H9 (cell line): ENCODE measurements at regions not wholly inside any gene's neighbourhood (a gene's known extent, or its start where the extent isn't known, plus 50 kb on each side); places are given as distances from the start of the nearest gene placed in this dataset.

Experiments
- DNase-seq: peaks from one replicate; pipeline ENCODE4 v3.0.0-alpha.2; 2017
- H2AFZ ChIP-seq: one replicate; pipeline ENCODE4 v1.6.1; 2013; ENCODE audit warnings: mild to moderate bottlenecking, low read length, control low read depth, moderate library complexity
- H2AK5ac ChIP-seq: 2 replicates; pipeline ENCODE4 v1.6.1; 2013; ENCODE audit warnings: low read length, control low read depth, mixed read lengths; ENCODE audit not compliant: insufficient read length
- H2BK120ac ChIP-seq: one replicate; pipeline ENCODE4 v1.6.1; 2013; ENCODE audit warnings: low read depth, mild to moderate bottlenecking, low read length, control low read depth, inconsistent platforms; ENCODE audit not compliant: poor library complexity, severe bottlenecking
- H2BK12ac ChIP-seq: 2 replicates; pipeline ENCODE4 v1.6.1; 2013; ENCODE audit warnings: low read length, control low read depth, mixed read lengths, low read depth; ENCODE audit not compliant: insufficient read length
- H2BK15ac ChIP-seq: 2 replicates; pipeline ENCODE4 v1.6.1; 2013; ENCODE audit warnings: low read depth, low read length, control low read depth
- H2BK20ac ChIP-seq: one replicate; pipeline ENCODE4 v1.6.1; 2013; ENCODE audit warnings: low read depth, mild to moderate bottlenecking, low read length, control low read depth, inconsistent platforms; ENCODE audit not compliant: poor library complexity, severe bottlenecking
- H2BK5ac ChIP-seq: 2 replicates; pipeline ENCODE4 v1.6.1; 2013; ENCODE audit warnings: low read length, control low read depth, mixed read lengths; ENCODE audit not compliant: insufficient read length
- H3K14ac ChIP-seq: 2 replicates; pipeline ENCODE4 v1.6.1; 2013; ENCODE audit warnings: low read length, control low read depth; ENCODE audit not compliant: insufficient read depth
- H3K18ac ChIP-seq: 2 replicates; pipeline ENCODE4 v1.6.1; 2013; ENCODE audit warnings: low read depth, mild to moderate bottlenecking, mixed read lengths, low read length, control low read depth; ENCODE audit not compliant: insufficient read length
- H3K23ac ChIP-seq: 2 replicates; pipeline ENCODE4 v1.6.1; 2013; ENCODE audit warnings: low read length, control low read depth, mixed read lengths, low read depth; ENCODE audit not compliant: insufficient read length
- H3K23me2 ChIP-seq: 2 replicates; pipeline ENCODE4 v1.6.1; 2013; ENCODE audit warnings: low read depth, mild to moderate bottlenecking, mixed read lengths, low read length, control low read depth; ENCODE audit not compliant: insufficient read length, poor library complexity, severe bottlenecking
- H3K27ac ChIP-seq: 2 replicates; pipeline ENCODE4 v1.5.1; 2013; ENCODE audit warnings: low read length, control low read depth, mixed read lengths, low read depth; ENCODE audit not compliant: insufficient read length
- H3K27me3 ChIP-seq: 2 replicates; pipeline ENCODE4 v1.6.1; 2013; ENCODE audit warnings: low read length, control low read depth, inconsistent platforms; ENCODE audit not compliant: insufficient read depth
- H3K4ac ChIP-seq: 2 replicates; pipeline ENCODE4 v1.6.1; 2013; ENCODE audit warnings: low read depth, mild to moderate bottlenecking, control low read depth, inconsistent platforms, low read length, moderate library complexity
- H3K4me1 ChIP-seq: 2 replicates; pipeline ENCODE4 v1.6.1; 2013; ENCODE audit warnings: low read length, control low read depth, inconsistent platforms; ENCODE audit not compliant: insufficient read depth
- H3K4me2 ChIP-seq: 2 replicates; pipeline ENCODE4 v1.6.1; 2013; ENCODE audit warnings: low read length, control low read depth, mixed read lengths; ENCODE audit not compliant: insufficient read length, insufficient read depth
- H3K56ac ChIP-seq: 2 replicates; pipeline ENCODE4 v1.6.1; 2013; ENCODE audit warnings: low read depth, mild to moderate bottlenecking, mixed read lengths, low read length, control low read depth; ENCODE audit not compliant: insufficient read length
- H3K79me1 ChIP-seq: 2 replicates; pipeline ENCODE4 v1.6.1; 2013; ENCODE audit warnings: low read depth, mild to moderate bottlenecking, moderate library complexity, low read length, control low read depth, inconsistent platforms; ENCODE audit not compliant: insufficient read depth, poor library complexity, severe bottlenecking
- H3K79me2 ChIP-seq: 2 replicates; pipeline ENCODE4 v1.6.1; 2013; ENCODE audit warnings: low read length, control low read depth, inconsistent platforms; ENCODE audit not compliant: insufficient read depth
- H3K9ac ChIP-seq: 2 replicates; pipeline ENCODE4 v1.6.1; 2013; ENCODE audit warnings: low read length, control low read depth, mixed read lengths; ENCODE audit not compliant: insufficient read length; ENCODE audit errors: extremely low read depth
- H3K9me3 ChIP-seq: one replicate; pipeline ENCODE4 v1.6.1; 2013; ENCODE audit warnings: low read depth, low read length, inconsistent platforms; ENCODE audit not compliant: control insufficient read depth
- H3T11ph ChIP-seq: one replicate; pipeline ENCODE4 v1.6.1; 2013; ENCODE audit warnings: mild to moderate bottlenecking, low read length, control low read depth, inconsistent platforms
- H4K20me1 ChIP-seq: one replicate; pipeline ENCODE4 v1.6.1; 2013; ENCODE audit not compliant: control insufficient read depth, insufficient read length, insufficient read depth
- H4K5ac ChIP-seq: 2 replicates; pipeline ENCODE4 v1.6.1; 2013; ENCODE audit warnings: low read depth, mild to moderate bottlenecking, mixed read lengths, low read length, control low read depth; ENCODE audit not compliant: insufficient read length
- H4K8ac ChIP-seq: replicated peaks from 2 replicates; pipeline ENCODE4 v1.6.1; 2013; ENCODE audit warnings: low read length, control low read depth, mixed read lengths, low read depth; ENCODE audit not compliant: insufficient read length
- H4K91ac ChIP-seq: 2 replicates; pipeline ENCODE4 v1.6.1; 2013; ENCODE audit warnings: low read depth, mild to moderate bottlenecking, moderate library complexity, mixed read lengths, low read length, control low read depth; ENCODE audit not compliant: insufficient read length
- H3K27ac Mint-ChIP-seq, 3 experiments: 2 replicates in 2 of 3; 3 replicates in 1 of 3; pipeline ENCODE4 v1.8.0; 2020 to 2021; ENCODE audit warnings: mixed read lengths in 3 of 3, mild to moderate bottlenecking in 1 of 3, moderate library complexity in 1 of 3
- H3K27me3 Mint-ChIP-seq: 2 replicates; pipeline ENCODE4 v1.8.0; 2021; ENCODE audit warnings: low read depth, mild to moderate bottlenecking, moderate library complexity, mixed read lengths
- H3K36me3 Mint-ChIP-seq, 3 experiments: 2 replicates in 2 of 3; 3 replicates in 1 of 3; pipeline ENCODE4 v1.8.0; 2020 to 2021; ENCODE audit warnings: low read depth in 3 of 3, mixed read lengths in 3 of 3; ENCODE audit not compliant: insufficient read depth in 1 of 3
- H3K4me1 Mint-ChIP-seq, 2 experiments: 2 replicates each; pipeline ENCODE4 v1.8.0; 2020; ENCODE audit warnings: mixed read lengths in 2 of 2
- H3K4me3 Mint-ChIP-seq, 2 experiments: 2 replicates in 1 of 2; 3 replicates in 1 of 2; pipeline ENCODE4 v1.8.0; 2020 to 2021; ENCODE audit warnings: mild to moderate bottlenecking in 2 of 2, mixed read lengths in 2 of 2, moderate library complexity in 1 of 2
- H3K9me3 Mint-ChIP-seq, 2 experiments: 2 replicates in 1 of 2; 3 replicates in 1 of 2; pipeline ENCODE4 v1.8.0; 2020; ENCODE audit warnings: mild to moderate bottlenecking in 2 of 2, mixed read lengths in 2 of 2, moderate library complexity in 1 of 2
- WGBS: extraction: QIAGEN DNeasy Blood & Tissue Kit; methylation state at CpG from one replicate; pipeline ENCODE4 v1.1.7; 2013; ENCODE audit warnings: missing lambda C conversion rate, low lambda C conversion rate, mixed read lengths; ENCODE audit not compliant: insufficient read length; ENCODE audit errors: extremely low coverage; 5-methylcytosine and 5-hydroxymethylcytosine counted together
- TF ChIP-seq, protein P1 (sequence below): fragments of 200-600 bp; sonication (generic); conservative IDR thresholded peaks from 3 replicates; pipeline ENCODE4 v1.8.0; 2021; ENCODE audit warnings: antibody characterized with exemption, mild to moderate bottlenecking

DNA sequence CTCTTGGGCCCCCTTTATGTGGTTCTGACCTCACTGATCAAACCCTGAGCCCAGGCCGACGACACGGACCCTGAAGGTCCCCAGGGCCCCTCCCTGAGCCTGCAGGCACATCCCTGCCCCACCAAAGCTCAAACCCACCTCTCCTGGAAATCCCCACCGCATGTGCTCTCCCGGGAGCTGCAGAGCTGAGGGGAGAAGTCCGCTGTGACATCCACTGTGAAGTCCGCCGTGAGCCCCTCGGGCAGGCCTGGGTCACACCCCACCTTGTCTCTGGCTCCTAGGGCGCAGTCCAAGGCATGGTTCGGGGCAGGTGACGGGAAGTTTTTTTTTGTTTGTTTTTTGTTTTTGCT is 100.2 kb downstream of the MICALL2 start:
- no peak overlapping the region for H2BK15ac ChIP-seq
- H3K4me3 Mint-ChIP-seq: no peak overlapping the region
- H3K9me3 Mint-ChIP-seq: no peaks in the 10 kb centered on the region
- no peaks in the 10 kb centered on the region for H3K79me2 ChIP-seq
- no peaks in the 10 kb centered on the region for H3K36me3 Mint-ChIP-seq
- H3K27ac ChIP-seq: no peak overlapping the region
- H4K91ac ChIP-seq: no peak overlapping the region
- H3K79me1 ChIP-seq: no peaks in the 10 kb centered on the region
- H2BK5ac ChIP-seq: no peak overlapping the region
- no peak overlapping the region for H2BK120ac ChIP-seq
- H3K18ac ChIP-seq: no peak overlapping the region
- no peak overlapping the region for H4K5ac ChIP-seq
- no peak overlapping the region for H3K9ac ChIP-seq
- H3K27ac Mint-ChIP-seq: no peak overlapping the region; a peak in 1 of 7 replicates
- H2AFZ ChIP-seq: no peak overlapping the region
- no peak overlapping the region for H3K56ac ChIP-seq
- no peak overlapping the region for H2AK5ac ChIP-seq
- DNase-seq: no peak
- no peak overlapping the region for H2BK12ac ChIP-seq
- H3K27me3 Mint-ChIP-seq: peaks cover 2% of the 10 kb centered on the region
- no peaks in the 10 kb centered on the region for H3K23me2 ChIP-seq
- H3K4me1 ChIP-seq: no peaks in the 10 kb centered on the region
- TF ChIP-seq, protein P1, sequence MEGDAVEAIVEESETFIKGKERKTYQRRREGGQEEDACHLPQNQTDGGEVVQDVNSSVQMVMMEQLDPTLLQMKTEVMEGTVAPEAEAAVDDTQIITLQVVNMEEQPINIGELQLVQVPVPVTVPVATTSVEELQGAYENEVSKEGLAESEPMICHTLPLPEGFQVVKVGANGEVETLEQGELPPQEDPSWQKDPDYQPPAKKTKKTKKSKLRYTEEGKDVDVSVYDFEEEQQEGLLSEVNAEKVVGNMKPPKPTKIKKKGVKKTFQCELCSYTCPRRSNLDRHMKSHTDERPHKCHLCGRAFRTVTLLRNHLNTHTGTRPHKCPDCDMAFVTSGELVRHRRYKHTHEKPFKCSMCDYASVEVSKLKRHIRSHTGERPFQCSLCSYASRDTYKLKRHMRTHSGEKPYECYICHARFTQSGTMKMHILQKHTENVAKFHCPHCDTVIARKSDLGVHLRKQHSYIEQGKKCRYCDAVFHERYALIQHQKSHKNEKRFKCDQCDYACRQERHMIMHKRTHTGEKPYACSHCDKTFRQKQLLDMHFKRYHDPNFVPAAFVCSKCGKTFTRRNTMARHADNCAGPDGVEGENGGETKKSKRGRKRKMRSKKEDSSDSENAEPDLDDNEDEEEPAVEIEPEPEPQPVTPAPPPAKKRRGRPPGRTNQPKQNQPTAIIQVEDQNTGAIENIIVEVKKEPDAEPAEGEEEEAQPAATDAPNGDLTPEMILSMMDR: no peak
- no peaks in the 10 kb centered on the region for H4K20me1 ChIP-seq
- H3K27me3 ChIP-seq: no peaks in the 10 kb centered on the region
- H4K8ac ChIP-seq: no peak overlapping the region
- H3K4me1 Mint-ChIP-seq: peaks cover under 1 to 8% of the 10 kb centered on the region in 2 experiments; a peak in 2 of 4 replicates
- no peak overlapping the region for H3K14ac ChIP-seq
- H3K9me3 ChIP-seq: no peaks in the 10 kb centered on the region
- no peak overlapping the region for H3K4ac ChIP-seq
- no peak overlapping the region for H3K4me2 ChIP-seq
- no peak overlapping the region for H3K23ac ChIP-seq
- no peak overlapping the region for H3T11ph ChIP-seq
- WGBS: no CpG with 5 or more reads among the region's 12 CpGs
- no peak overlapping the region for H2BK20ac ChIP-seq
